Calu3 (cell line): ENCODE measurements at regions not wholly inside any gene's neighbourhood (a gene's known extent, or its start where the extent isn't known, plus 50 kb on each side); places are given as distances from the start of the nearest gene placed in this dataset.
"Not testable (repeated sequence)": the region's sequence is repeated elsewhere in the genome, so short reads cannot be mapped to it uniquely, and the experiment has no call there.

Source experiments
- BruUV-seq: library from RNA; stranded (reverse); fragments of 400-500 nt; replicated peaks from 2 replicates; lab custom pipeline; 2021; lab: Mats Ljungman, UMichigan
- CTCF ChIA-PET: fragments of 300-600 bp; sonication (Branson Sonifier 250); formaldehyde crosslinking; loops from one replicate; lab custom pipeline; 2022; ENCODE audit warnings: antibody characterized with exemption; lab: Charles Lee
- DNase-seq: peaks from one replicate; pipeline ENCODE4 v3.0.0; 2022
- H3K27ac Mint-ChIP-seq: one replicate; pipeline ENCODE4 v1.8.0; 2022; ENCODE audit warnings: mixed read lengths; ENCODE audit not compliant: unreplicated experiment
- H3K27me3 Mint-ChIP-seq: one replicate; pipeline ENCODE4 v1.8.0; 2022; ENCODE audit warnings: mixed read lengths; ENCODE audit not compliant: unreplicated experiment
- H3K36me3 Mint-ChIP-seq: one replicate; pipeline ENCODE4 v1.8.0; 2022; ENCODE audit warnings: mild to moderate bottlenecking, moderate library complexity, mixed read lengths; ENCODE audit not compliant: insufficient read depth, unreplicated experiment
- H3K4me1 Mint-ChIP-seq: one replicate; pipeline ENCODE4 v1.8.0; 2022; ENCODE audit warnings: mild to moderate bottlenecking, low read depth, mixed read lengths; ENCODE audit not compliant: unreplicated experiment
- H3K4me3 Mint-ChIP-seq: one replicate; pipeline ENCODE4 v1.8.0; 2022; ENCODE audit warnings: mild to moderate bottlenecking, low read depth, moderate library complexity, mixed read lengths; ENCODE audit not compliant: unreplicated experiment
- H3K9me3 Mint-ChIP-seq: one replicate; pipeline ENCODE4 v1.8.0; 2022; ENCODE audit warnings: low read depth, mixed read lengths; ENCODE audit not compliant: unreplicated experiment
- intact Hi-C: fragments of 100-400 bp; cut with micrococcal nuclease; formaldehyde crosslinking; loops from one replicate; pipeline ENCODE4 v1.10.0; 2022; ENCODE audit not compliant: unreplicated experiment
- TF ChIP-seq, protein P1 (sequence below): fragments of 200-600 bp; IDR thresholded peaks from one replicate; pipeline ENCODE4 v1.8.0; 2022; ENCODE audit warnings: antibody characterized with exemption; ENCODE audit not compliant: unreplicated experiment

DNA sequence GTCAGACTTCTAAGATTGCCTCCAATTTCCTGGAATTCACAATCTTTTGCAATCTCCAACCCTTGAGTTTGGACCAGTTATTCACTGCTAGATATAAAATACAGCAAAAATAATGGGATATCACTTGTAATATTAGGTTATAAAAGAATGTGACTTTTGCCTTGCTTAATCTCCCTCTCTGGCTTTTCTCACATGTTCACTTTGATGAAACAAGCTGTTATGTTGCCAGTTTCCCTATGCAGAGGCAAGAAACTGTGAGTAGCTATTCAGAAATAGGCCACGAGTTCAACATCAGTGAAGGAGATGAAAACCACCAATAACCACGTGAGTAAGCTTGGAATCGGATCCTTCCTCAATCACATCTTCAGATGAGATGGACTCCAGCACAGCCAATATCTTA lies 842.7 kb downstream of the RNF144A start:
- H3K27me3 Mint-ChIP-seq: no peaks in the 10 kb centered on the region
- no peaks in the 10 kb centered on the region for H3K36me3 Mint-ChIP-seq
- BruUV-seq: no TSS peak
- DNase-seq: no peak
- intact Hi-C loops: no loop called here
- H3K9me3 Mint-ChIP-seq: peaks cover 11% of the 10 kb centered on the region
- CTCF ChIA-PET: no interaction called here
- H3K27ac Mint-ChIP-seq: no peak overlapping the region
- TF ChIP-seq, protein P1, sequence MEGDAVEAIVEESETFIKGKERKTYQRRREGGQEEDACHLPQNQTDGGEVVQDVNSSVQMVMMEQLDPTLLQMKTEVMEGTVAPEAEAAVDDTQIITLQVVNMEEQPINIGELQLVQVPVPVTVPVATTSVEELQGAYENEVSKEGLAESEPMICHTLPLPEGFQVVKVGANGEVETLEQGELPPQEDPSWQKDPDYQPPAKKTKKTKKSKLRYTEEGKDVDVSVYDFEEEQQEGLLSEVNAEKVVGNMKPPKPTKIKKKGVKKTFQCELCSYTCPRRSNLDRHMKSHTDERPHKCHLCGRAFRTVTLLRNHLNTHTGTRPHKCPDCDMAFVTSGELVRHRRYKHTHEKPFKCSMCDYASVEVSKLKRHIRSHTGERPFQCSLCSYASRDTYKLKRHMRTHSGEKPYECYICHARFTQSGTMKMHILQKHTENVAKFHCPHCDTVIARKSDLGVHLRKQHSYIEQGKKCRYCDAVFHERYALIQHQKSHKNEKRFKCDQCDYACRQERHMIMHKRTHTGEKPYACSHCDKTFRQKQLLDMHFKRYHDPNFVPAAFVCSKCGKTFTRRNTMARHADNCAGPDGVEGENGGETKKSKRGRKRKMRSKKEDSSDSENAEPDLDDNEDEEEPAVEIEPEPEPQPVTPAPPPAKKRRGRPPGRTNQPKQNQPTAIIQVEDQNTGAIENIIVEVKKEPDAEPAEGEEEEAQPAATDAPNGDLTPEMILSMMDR: no peak
- no peak overlapping the region for H3K4me3 Mint-ChIP-seq
- no peaks in the 10 kb centered on the region for H3K4me1 Mint-ChIP-seq

DNA sequence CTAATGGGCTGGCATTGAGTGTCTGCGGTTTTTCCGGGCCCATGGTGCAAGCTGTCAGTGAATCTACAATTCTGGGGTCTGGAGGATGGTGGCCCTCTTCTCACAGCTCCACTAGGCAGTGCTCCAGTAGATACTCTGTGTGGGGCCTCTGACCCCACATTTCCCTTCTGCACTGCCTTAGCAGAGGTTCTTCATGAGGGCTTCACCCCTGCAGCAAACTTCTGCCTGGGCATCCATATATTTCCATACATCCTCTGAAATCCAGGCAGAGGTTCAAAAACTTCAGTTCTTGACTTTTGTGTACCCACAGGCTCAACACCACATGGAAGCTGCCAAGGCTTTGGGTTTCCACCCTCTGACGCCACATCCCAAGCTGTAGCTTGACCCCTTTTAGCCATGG lies 846.2 kb downstream of the RNF144A start:
- H3K4me3 Mint-ChIP-seq, H3K36me3 Mint-ChIP-seq, CTCF ChIA-PET: not testable (repeated sequence)

DNA sequence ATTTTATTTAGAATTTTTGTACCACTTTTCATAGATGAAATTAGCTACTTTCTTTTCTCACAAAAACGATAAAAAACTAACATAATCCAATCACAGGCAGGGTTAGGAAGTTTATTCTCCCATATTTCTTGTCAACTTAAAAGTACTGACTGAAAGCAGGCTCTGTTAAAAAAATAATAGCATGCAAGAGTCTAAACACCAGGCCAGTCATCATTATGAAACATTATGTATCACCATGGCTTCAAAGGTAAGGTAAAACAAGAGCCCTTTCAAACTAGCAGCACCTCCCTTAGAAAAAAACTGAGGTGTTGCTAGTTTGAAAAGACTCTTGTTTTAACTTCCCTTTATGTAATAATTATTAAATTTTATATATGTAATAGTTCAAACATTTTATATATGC lies 848.0 kb downstream of the RNF144A start:
- no peak overlapping the region for H3K4me3 Mint-ChIP-seq
- TF ChIP-seq, protein P1: no peak
- CTCF ChIA-PET: no interaction called here

More for the DNA sequence above, 846.2 kb downstream of the RNF144A start:
- H3K4me1 Mint-ChIP-seq, H3K27me3 Mint-ChIP-seq, H3K9me3 Mint-ChIP-seq, DNase-seq, BruUV-seq, intact Hi-C loops, H3K27ac Mint-ChIP-seq: not testable (repeated sequence)

DNA sequence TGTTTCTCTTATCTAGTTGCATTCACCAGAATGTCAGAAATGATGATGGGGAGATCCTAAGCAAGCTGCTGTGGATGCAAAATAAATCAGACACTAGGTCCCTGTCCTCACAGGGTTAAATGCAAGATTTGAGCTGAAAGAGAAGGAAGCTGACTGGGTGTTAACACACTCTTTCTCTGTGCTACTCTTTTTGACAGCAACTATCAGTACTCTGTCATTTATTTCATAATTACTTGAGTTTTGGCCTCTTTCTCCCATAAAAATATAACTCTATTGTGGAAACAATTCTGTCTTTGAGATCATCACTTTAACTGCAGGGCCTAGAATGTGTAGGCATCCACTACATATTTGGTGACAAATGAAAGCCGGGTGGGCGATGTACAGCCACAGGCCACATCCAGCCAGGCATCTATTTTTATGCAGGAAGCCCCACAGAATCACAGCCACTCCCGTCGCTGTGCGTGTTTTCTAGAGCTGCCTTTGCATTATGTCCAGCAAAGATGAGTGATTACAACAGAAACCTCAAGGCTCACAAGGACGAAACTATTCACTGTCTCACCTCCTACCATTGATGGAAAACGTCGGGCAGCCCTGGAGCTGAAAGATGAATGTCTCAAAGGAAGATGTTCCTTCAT lies 849.0 kb downstream of the RNF144A start:
- BruUV-seq: no TSS peak
- CTCF ChIA-PET: no interaction called here
- Mint-ChIP-seq H3K36me3 (no peaks in the 10 kb centered on the region), H3K4me1 (no peaks in the 10 kb centered on the region), H3K9me3 (peaks cover 9% of the 10 kb centered on the region), H3K27me3 (no peaks in the 10 kb centered on the region), H3K4me3 (no peak overlapping the region), H3K27ac (no peak overlapping the region)
- no peak for DNase-seq
- intact Hi-C loops: no loop called here
- TF ChIP-seq, protein P1: no peak

More for the DNA sequence above, 848.0 kb downstream of the RNF144A start:
- Mint-ChIP-seq H3K27me3 (no peaks in the 10 kb centered on the region), H3K9me3 (peaks cover 9% of the 10 kb centered on the region), H3K27ac (no peak overlapping the region), H3K36me3 (no peaks in the 10 kb centered on the region), H3K4me1 (no peaks in the 10 kb centered on the region)
- DNase-seq: no peak
- no TSS peak for BruUV-seq
- intact Hi-C loops: no loop called here

GRCh38 chr2:7766978-7767565 lies 849.9 kb downstream of the RNF144A start:
- intact Hi-C loops: no loop called here
- CTCF ChIA-PET: no interaction called here
- Mint-ChIP-seq H3K4me1 (no peaks in the 10 kb centered on the region), H3K9me3 (peaks cover 9% of the 10 kb centered on the region), H3K4me3 (no peak overlapping the region), H3K36me3 (no peaks in the 10 kb centered on the region), H3K27ac (no peak overlapping the region), H3K27me3 (no peaks in the 10 kb centered on the region)
- DNase-seq: no peak
- TF ChIP-seq, protein P1: no peak
- BruUV-seq: no TSS peak
